Inferior parietal cortex (tissue), 1 donor: ENCODE measurements at regions not wholly inside any gene's neighbourhood (a gene's known extent, or its start where the extent isn't known, plus 50 kb on each side); places are given as distances from the start of the nearest gene placed in this dataset.
A peak's percentile ranks its signal among the peaks of the same experiment; 100 is the strongest.
"Not testable (repeated sequence)": the region's sequence is repeated elsewhere in the genome, so short reads cannot be mapped to it uniquely, and the experiment has no call there.

Experiments
- DNase-seq: peaks from one replicate; pipeline ENCODE4 v3.0.0-alpha.2; 2016; ENCODE audit errors: extremely low spot score

- DNase-seq = no peak
Observed at GRCh38 chr18:60319129-60319528, 53.4 kb downstream of the MC4R start.

GRCh38 chr18:60311676-60312360, 60.8 kb downstream of the MC4R start:
- DNase-seq = no peak

- no peak for DNase-seq
Observed at GRCh38 chr18:60295674-60296073, 76.9 kb downstream of the MC4R start.

- DNase-seq = no peak
Observed at GRCh38 chr18:60292186-60292585, 80.4 kb downstream of the MC4R start.

GRCh38 chr18:60279391-60279790, 93.2 kb downstream of the MC4R start:
- no peak for DNase-seq

GRCh38 chr18:60277855-60278480, 94.6 kb downstream of the MC4R start:
- no peak for DNase-seq

GRCh38 chr18:60267391-60268058, 105.0 kb downstream of the MC4R start:
- DNase-seq = no peak

GRCh38 chr18:60266558-60266957, 106.0 kb downstream of the MC4R start:
- DNase-seq = no peak

GRCh38 chr18:60259052-60259681, 113.4 kb downstream of the MC4R start:
- DNase-seq = no peak

GRCh38 chr18:60249388-60249787, 123.2 kb downstream of the MC4R start:
- DNase-seq = no peak

GRCh38 chr18:60248336-60249330, 123.9 kb downstream of the MC4R start:
- no peak for DNase-seq

- peak; percentile 19 for DNase-seq
Observed at GRCh38 chr18:60247103-60247502, 125.5 kb downstream of the MC4R start.

- DNase-seq = no peak
Observed at GRCh38 chr18:60246606-60247005, 126.0 kb downstream of the MC4R start.

GRCh38 chr18:60245096-60245495, 127.5 kb downstream of the MC4R start:
- DNase-seq = no peak

GRCh38 chr18:60239024-60239710, 133.4 kb downstream of the MC4R start:
- not testable (repeated sequence) for DNase-seq

- no peak for DNase-seq
Observed at GRCh38 chr18:60235164-60235563, 137.4 kb downstream of the MC4R start.

GRCh38 chr18:60232541-60232940, 140.0 kb downstream of the MC4R start:
- DNase-seq = no peak

GRCh38 chr18:60228609-60229595, 143.7 kb downstream of the MC4R start:
- DNase-seq = no peak

- DNase-seq = no peak
Observed at GRCh38 chr18:60215432-60215831, 157.1 kb downstream of the MC4R start.

- no peak for DNase-seq
Observed at GRCh38 chr18:60209042-60209441, 163.5 kb downstream of the MC4R start.
